NB4 (cell line): ENCODE measurements at regions not wholly inside any gene's neighbourhood (a gene's known extent, or its start where the extent isn't known, plus 50 kb on each side); places are given as distances from the start of the nearest gene placed in this dataset.

Source experiments
- POLR2A ChIP-seq: IDR thresholded peaks from 2 replicates; pipeline ENCODE4 v1.6.1; 2011; ENCODE audit warnings: mild to moderate bottlenecking; ENCODE audit not compliant: insufficient read length; ENCODE audit errors: extremely low read depth
- TF ChIP-seq, protein P1 (sequence below): IDR thresholded peaks from one replicate; pipeline ENCODE4 v1.5.1; 2012; ENCODE audit warnings: low read depth, low read length

GRCh38 chr1:80272495-80272894 is 1266.0 kb upstream of the ADGRL4 start:
- TF ChIP-seq POLR2A, result no peak
- TF ChIP-seq, protein P1, sequence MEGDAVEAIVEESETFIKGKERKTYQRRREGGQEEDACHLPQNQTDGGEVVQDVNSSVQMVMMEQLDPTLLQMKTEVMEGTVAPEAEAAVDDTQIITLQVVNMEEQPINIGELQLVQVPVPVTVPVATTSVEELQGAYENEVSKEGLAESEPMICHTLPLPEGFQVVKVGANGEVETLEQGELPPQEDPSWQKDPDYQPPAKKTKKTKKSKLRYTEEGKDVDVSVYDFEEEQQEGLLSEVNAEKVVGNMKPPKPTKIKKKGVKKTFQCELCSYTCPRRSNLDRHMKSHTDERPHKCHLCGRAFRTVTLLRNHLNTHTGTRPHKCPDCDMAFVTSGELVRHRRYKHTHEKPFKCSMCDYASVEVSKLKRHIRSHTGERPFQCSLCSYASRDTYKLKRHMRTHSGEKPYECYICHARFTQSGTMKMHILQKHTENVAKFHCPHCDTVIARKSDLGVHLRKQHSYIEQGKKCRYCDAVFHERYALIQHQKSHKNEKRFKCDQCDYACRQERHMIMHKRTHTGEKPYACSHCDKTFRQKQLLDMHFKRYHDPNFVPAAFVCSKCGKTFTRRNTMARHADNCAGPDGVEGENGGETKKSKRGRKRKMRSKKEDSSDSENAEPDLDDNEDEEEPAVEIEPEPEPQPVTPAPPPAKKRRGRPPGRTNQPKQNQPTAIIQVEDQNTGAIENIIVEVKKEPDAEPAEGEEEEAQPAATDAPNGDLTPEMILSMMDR, result no peak
